SU-DHL-6 (cell line): ENCODE measurements at regions not wholly inside any gene's neighbourhood (a gene's known extent, or its start where the extent isn't known, plus 50 kb on each side); places are given as distances from the start of the nearest gene placed in this dataset.

ENCODE experiments used
- CTCF ChIP-seq: fragments of 200-600 bp; sonication (generic); IDR thresholded peaks from one replicate; pipeline ENCODE4 v1.5.1; 2017; ENCODE audit warnings: antibody characterized with exemption, mild to moderate bottlenecking, low read length, moderate library complexity; ENCODE audit not compliant: insufficient read depth, poor library complexity, severe bottlenecking
- EZH2phosphoT487 ChIP-seq: fragments of 200-600 bp; sonication (generic), shearing (Covaris generic); conservative IDR thresholded peaks from 2 replicates; pipeline ENCODE4 v1.6.1; 2018; ENCODE audit warnings: mild to moderate bottlenecking, antibody characterized with exemption, low read length, moderate library complexity, mixed read lengths

GRCh38 chr6:134733801-134734200 lies 216.1 kb downstream of the ALDH8A1 start:
- TF ChIP-seq CTCF (no peak), EZH2phosphoT487 (no peak)
